NCI-H748 (cell line): ENCODE measurements at regions not wholly inside any gene's neighbourhood (a gene's known extent, or its start where the extent isn't known, plus 50 kb on each side); places are given as distances from the start of the nearest gene placed in this dataset.
A peak's percentile ranks its signal among the peaks of the same experiment; 100 is the strongest.

Source experiments
- DNase-seq: peaks from one replicate; lab custom pipeline; 2025; ENCODE audit not compliant: unreplicated experiment; lab: John Stamatoyannopoulos, UW

GRCh38 chr4:83664741-83665140 is 128.8 kb downstream of the GPAT3 start:
- DNase-seq: no peak

- no peak for DNase-seq
Measured at GRCh38 chr4:83664071-83664470, 128.2 kb downstream of the GPAT3 start.

GRCh38 chr4:83662204-83662603 is 126.3 kb downstream of the GPAT3 start:
- peak; percentile 12 for DNase-seq

- DNase-seq: no peak
Measured at GRCh38 chr4:83661359-83661758, 125.5 kb downstream of the GPAT3 start.

GRCh38 chr4:83660578-83660977 is 124.7 kb downstream of the GPAT3 start:
- DNase-seq: no peak

GRCh38 chr4:83658806-83659205 is 122.9 kb downstream of the GPAT3 start:
- no peak for DNase-seq

GRCh38 chr4:83657336-83657735 is 121.4 kb downstream of the GPAT3 start:
- DNase-seq: no peak
